ENCODE measurements at regions not wholly inside any gene's neighbourhood (a gene's known extent, or its start where the extent isn't known, plus 50 kb on each side); places are given as distances from the start of the nearest gene placed in this dataset.

GRCh38 chr6:142550310-142551063 lies 248.7 kb downstream of the ADGRG6 start:
- TF ChIP-seq CTCF (IDR thresholded peaks at IDR 0.05): no peak
- TF ChIP-seq EP300 (IDR thresholded peaks at IDR 0.05): no peak
- no peak for TF ChIP-seq POLR2A (IDR thresholded peaks at IDR 0.05)
